ENCODE measurements at regions not wholly inside any gene's neighbourhood (a gene's known extent, or its start where the extent isn't known, plus 50 kb on each side); places are given as distances from the start of the nearest gene placed in this dataset.
"Not testable (repeated sequence)": the region's sequence is repeated elsewhere in the genome, so short reads cannot be mapped to it uniquely, and the experiment has no call there.

GRCh38 chr7:41438705-41439514, 264.0 kb downstream of the INHBA start:
- in situ Hi-C loops (cut with MboI; ENCODE audit: low pct_unique_long_range_greater_than_20kb, low sequenced_read_pairs, unreplicated experiment) = no loop called here
- TF ChIP-seq CTCF (IDR thresholded peaks at IDR 0.05; ENCODE audit: extremely low read depth, insufficient read depth, missing control alignments) = no peak
- DNase-seq (ENCODE audit: low spot score) = no peak

- in situ Hi-C loops (cut with MboI; ENCODE audit: low pct_unique_long_range_greater_than_20kb, low sequenced_read_pairs, unreplicated experiment) = no loop called here
- DNase-seq (ENCODE audit: low spot score) = no peak
Observed at GRCh38 chr7:41437257-41438196, 265.4 kb downstream of the INHBA start.

GRCh38 chr7:41436139-41436538, 266.8 kb downstream of the INHBA start:
- in situ Hi-C loops (cut with MboI; ENCODE audit: low pct_unique_long_range_greater_than_20kb, low sequenced_read_pairs, unreplicated experiment) = no loop called here
- no peak for DNase-seq (ENCODE audit: low spot score)
- TF ChIP-seq CTCF (IDR thresholded peaks at IDR 0.05; ENCODE audit: extremely low read depth, insufficient read depth, missing control alignments) = no peak

More at GRCh38 chr7:41437257-41438196, 265.4 kb downstream of the INHBA start:
- no peak for TF ChIP-seq CTCF (IDR thresholded peaks at IDR 0.05; ENCODE audit: extremely low read depth, insufficient read depth, missing control alignments)

- DNase-seq (ENCODE audit: low spot score); in situ Hi-C loops (cut with MboI; ENCODE audit: low pct_unique_long_range_greater_than_20kb, low sequenced_read_pairs, unreplicated experiment): not testable (repeated sequence)
Observed at GRCh38 chr7:41435020-41435419, 267.9 kb downstream of the INHBA start.

GRCh38 chr7:41431671-41432070, 271.2 kb downstream of the INHBA start:
- no peak for TF ChIP-seq CTCF (IDR thresholded peaks at IDR 0.05; ENCODE audit: extremely low read depth, insufficient read depth, missing control alignments)
- DNase-seq (ENCODE audit: low spot score) = no peak
- in situ Hi-C loops (cut with MboI; ENCODE audit: low pct_unique_long_range_greater_than_20kb, low sequenced_read_pairs, unreplicated experiment) = no loop called here

- TF ChIP-seq CTCF (IDR thresholded peaks at IDR 0.05; ENCODE audit: extremely low read depth, insufficient read depth, missing control alignments) = no peak
- DNase-seq (ENCODE audit: low spot score) = no peak
- in situ Hi-C loops (cut with MboI; ENCODE audit: low pct_unique_long_range_greater_than_20kb, low sequenced_read_pairs, unreplicated experiment) = no loop called here
Observed at GRCh38 chr7:41428381-41428780, 274.5 kb downstream of the INHBA start.

- in situ Hi-C loops (cut with MboI; ENCODE audit: low pct_unique_long_range_greater_than_20kb, low sequenced_read_pairs, unreplicated experiment) = no loop called here
- TF ChIP-seq CTCF (IDR thresholded peaks at IDR 0.05; ENCODE audit: extremely low read depth, insufficient read depth, missing control alignments) = no peak
- DNase-seq (ENCODE audit: low spot score) = no peak
Observed at GRCh38 chr7:41425926-41426325, 277.0 kb downstream of the INHBA start.
